LNCAP (cell line): ENCODE measurements at regions not wholly inside any gene's neighbourhood (a gene's known extent, or its start where the extent isn't known, plus 50 kb on each side); places are given as distances from the start of the nearest gene placed in this dataset.

Source experiments
- TF ChIP-seq, protein P1 (sequence below): fragments of 450-650 bp; IDR thresholded peaks from 2 replicates; pipeline ENCODE4 v1.5.1; 2017; ENCODE audit warnings: mild to moderate bottlenecking

DNA sequence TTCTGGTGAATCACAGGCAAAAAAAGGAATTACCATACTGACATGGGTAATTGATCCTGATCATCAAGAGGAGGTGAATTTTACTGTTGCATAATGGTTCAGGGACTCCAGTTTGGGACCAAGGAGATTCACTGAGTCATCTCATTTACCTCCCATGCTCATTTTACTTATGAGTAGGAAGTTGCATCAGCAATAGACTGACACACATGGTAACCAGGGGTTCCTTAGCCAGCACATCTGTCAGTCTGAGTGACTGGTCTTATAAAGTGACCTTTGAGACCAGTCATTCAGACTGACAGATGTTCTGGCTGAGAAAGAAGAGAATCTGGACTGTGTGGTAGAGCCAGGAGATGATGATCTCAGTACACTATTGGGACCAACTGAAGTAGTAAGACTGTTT is 384.6 kb upstream of the CD180 start:
- TF ChIP-seq, protein P1, sequence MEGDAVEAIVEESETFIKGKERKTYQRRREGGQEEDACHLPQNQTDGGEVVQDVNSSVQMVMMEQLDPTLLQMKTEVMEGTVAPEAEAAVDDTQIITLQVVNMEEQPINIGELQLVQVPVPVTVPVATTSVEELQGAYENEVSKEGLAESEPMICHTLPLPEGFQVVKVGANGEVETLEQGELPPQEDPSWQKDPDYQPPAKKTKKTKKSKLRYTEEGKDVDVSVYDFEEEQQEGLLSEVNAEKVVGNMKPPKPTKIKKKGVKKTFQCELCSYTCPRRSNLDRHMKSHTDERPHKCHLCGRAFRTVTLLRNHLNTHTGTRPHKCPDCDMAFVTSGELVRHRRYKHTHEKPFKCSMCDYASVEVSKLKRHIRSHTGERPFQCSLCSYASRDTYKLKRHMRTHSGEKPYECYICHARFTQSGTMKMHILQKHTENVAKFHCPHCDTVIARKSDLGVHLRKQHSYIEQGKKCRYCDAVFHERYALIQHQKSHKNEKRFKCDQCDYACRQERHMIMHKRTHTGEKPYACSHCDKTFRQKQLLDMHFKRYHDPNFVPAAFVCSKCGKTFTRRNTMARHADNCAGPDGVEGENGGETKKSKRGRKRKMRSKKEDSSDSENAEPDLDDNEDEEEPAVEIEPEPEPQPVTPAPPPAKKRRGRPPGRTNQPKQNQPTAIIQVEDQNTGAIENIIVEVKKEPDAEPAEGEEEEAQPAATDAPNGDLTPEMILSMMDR = no peak

DNA sequence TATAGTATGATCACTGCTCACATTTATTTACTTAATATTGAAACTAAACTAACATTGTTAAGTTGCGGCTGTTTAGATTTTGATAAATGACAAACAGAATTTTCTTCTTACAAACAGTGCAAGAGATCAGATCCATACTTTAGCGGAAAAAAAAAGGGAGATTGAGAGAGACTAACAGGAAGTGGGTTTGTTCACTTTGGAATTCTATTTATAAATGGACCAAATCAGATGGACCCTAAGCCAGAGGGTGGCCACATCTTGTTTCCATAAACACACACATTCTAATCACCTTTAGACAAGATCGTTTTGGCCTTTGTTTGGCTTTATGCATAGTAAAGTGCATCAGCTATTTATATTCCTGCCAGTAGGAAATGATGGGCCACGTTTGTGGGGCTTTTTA is 381.4 kb upstream of the CD180 start:
- TF ChIP-seq, protein P1 = no peak

DNA sequence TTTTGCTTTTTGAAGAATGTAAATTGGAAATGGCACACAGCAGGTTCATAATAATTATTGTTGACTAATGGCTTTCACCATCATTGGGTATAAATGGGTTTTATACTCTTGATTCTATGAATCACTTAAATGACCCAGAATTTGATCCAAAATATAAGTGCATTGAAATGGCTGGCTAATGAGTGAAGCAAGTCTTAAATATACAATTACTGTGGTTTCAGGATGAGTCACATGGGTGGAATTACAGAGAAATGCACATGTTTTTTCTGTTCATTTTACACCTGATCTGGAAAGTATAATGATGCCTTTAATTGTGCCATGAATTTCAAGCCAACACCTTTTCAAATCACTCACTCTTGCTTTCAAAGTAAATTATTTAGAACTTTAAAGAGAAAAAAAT is 380.8 kb upstream of the CD180 start:
- TF ChIP-seq, protein P1 = no peak

DNA sequence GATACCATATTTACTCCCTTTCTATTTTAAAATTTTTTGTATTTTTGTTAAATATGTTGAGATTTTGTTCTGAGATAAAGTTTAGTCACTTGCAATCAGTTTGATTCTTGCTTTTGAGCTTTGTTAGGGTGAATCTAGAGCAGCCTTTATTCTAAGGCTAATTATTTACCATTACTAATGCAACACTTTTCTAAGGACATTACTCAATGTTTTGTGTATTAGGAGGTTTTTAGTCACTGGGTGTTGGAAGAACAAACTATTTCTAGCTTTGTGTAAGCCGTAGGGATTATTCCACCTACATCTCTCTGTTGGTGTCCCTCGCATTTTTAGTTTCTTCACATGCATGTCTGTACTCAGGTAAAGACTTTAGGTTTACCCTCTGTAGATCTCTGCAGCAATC is 379.5 kb upstream of the CD180 start:
- TF ChIP-seq, protein P1 = no peak

DNA sequence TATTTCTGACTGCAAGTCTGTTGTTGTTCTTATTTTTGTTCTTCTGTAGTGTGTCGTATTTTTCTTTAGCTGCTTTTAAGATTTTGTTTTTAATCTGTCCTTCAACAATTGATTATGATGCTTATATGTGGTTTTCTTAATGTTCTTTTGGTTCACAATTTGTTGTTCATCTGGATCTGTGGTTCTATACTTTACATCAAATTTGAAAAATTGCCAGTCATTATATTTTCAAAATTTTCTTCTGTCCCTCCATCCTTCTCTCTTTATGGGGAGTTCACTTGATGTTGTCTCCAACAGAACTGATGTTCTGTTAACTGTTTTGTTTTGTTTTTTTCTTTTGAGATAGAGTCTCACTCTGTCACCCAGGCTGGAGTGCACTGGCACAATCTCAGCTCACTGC is 378.5 kb upstream of the CD180 start:
- TF ChIP-seq, protein P1 = no peak

DNA sequence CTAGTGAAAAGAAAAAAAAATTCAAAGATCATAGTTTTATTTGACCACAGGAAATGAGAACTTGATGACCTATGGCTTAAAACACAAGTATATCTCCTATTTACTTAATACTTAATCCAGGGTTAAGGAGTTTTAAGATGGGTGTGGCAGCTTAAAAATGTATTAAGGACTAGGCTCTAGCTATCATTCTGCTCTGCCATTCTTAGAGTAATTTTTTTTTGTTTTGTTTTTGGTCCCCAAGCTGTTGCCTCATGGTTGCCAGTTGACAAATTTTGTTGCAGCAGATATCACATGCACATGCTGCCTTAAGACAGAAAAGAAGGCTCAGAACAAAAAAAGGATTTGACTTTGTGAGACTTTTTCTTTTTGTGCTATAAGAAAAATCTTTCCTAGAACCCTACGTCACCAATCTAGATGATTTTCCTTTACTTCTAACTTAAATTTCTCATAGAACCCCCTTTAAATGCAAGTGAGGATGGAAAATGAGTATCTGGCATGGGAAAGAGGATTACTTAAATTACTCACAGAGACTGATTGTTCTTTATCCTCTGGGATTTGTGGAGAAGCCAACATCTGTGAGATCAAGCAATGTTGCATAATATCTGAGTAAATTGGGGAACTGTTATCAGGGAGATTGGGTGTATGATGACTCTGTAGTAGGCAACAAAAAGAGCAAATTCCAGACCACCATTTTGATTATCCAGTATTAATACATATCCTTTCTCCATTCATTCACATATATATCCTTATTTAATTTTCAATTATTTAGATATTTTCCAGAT is 364.7 kb upstream of the CD180 start:
- TF ChIP-seq, protein P1 = no peak

DNA sequence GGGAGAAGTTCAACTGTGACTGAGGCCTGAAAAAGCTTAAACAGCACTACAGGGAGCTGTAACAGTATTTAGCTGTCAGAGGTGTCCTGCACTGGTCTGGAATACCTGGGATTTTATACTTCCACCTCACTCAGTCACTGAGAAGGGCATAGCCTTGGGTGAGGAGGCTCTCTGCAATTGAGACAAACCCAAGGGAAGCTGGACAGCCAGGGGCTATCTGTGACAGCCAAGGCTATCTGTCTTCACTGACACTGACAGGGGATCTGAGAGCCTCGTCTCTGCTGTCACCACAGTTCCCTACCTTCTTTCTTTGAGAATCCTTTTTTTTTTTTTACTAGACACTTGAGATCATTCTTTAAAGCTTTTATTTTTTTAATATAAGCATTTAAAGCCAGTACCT is 356.2 kb upstream of the CD180 start:
- TF ChIP-seq, protein P1 = no peak

DNA sequence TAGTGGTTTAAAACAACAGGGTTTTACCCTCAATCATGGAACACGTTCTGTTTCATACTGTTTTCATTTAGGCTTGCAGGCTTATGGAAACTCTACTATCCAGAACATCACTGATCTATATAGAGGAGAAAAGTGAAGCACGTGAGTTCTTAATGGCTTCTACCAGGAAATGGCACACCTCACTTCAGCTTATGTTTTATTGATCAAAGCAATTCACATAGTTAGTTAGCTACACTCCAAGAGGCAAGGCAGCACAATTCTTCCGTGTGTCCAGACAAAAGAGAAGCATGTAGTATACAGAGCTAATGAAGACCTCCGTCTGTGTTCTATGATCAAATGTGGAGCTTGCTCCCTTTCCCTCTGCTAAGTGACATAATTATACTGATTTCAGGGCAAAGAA is 353.3 kb upstream of the CD180 start:
- TF ChIP-seq, protein P1 = no peak
